VCaP (cell line): ENCODE measurements at regions not wholly inside any gene's neighbourhood (a gene's known extent, or its start where the extent isn't known, plus 50 kb on each side); places are given as distances from the start of the nearest gene placed in this dataset.
A peak's percentile ranks its signal among the peaks of the same experiment; 100 is the strongest.
"Not testable (repeated sequence)": the region's sequence is repeated elsewhere in the genome, so short reads cannot be mapped to it uniquely, and the experiment has no call there.

Experiments used
- H3K27ac ChIP-seq: fragments of 450-650 bp; 2 replicates; pipeline ENCODE4 v1.5.1; 2017
- CTCF ChIP-seq: fragments of 450-650 bp; conservative IDR thresholded peaks from 2 replicates; pipeline ENCODE4 v1.5.1; 2017; ENCODE audit warnings: mild to moderate bottlenecking, moderate library complexity

GRCh38 chr1:18571275-18571674, 59.4 kb upstream of the PAX7 start:
- H3K27ac ChIP-seq: no peak overlapping the region
- TF ChIP-seq CTCF: no peak

GRCh38 chr1:18572022-18572880, 58.4 kb upstream of the PAX7 start:
- no peak for TF ChIP-seq CTCF
- no peak overlapping the region for H3K27ac ChIP-seq

GRCh38 chr1:18573170-18573569, 57.5 kb upstream of the PAX7 start:
- TF ChIP-seq CTCF: no peak
- no peak overlapping the region for H3K27ac ChIP-seq

GRCh38 chr1:18574754-18575153, 55.9 kb upstream of the PAX7 start:
- no peak overlapping the region for H3K27ac ChIP-seq
- TF ChIP-seq CTCF: no peak

GRCh38 chr1:18575620-18576019, 55.0 kb upstream of the PAX7 start:
- no peak overlapping the region for H3K27ac ChIP-seq
- TF ChIP-seq CTCF: peak; percentile 94

GRCh38 chr1:18578271-18578670, 52.4 kb upstream of the PAX7 start:
- H3K27ac ChIP-seq: no peak overlapping the region
- TF ChIP-seq CTCF: no peak

- H3K27ac ChIP-seq: not testable (repeated sequence)
Measured at GRCh38 chr1:18579267-18579666, 51.4 kb upstream of the PAX7 start.

GRCh38 chr1:18580047-18580446, 50.6 kb upstream of the PAX7 start:
- no peak for TF ChIP-seq CTCF
- no peak overlapping the region for H3K27ac ChIP-seq
